Adipocyte (in vitro differentiated cells): ENCODE measurements at regions not wholly inside any gene's neighbourhood (a gene's known extent, or its start where the extent isn't known, plus 50 kb on each side); places are given as distances from the start of the nearest gene placed in this dataset.
"Not testable (repeated sequence)": the region's sequence is repeated elsewhere in the genome, so short reads cannot be mapped to it uniquely, and the experiment has no call there.

Source experiments
- DNase-seq: peaks from one replicate; pipeline ENCODE4 v3.0.0-alpha.2; 2015; ENCODE audit warnings: low read depth
- H3K27me3 ChIP-seq: replicated peaks from 2 replicates; pipeline ENCODE4 v1.7.0; 2013; ENCODE audit warnings: mild to moderate bottlenecking, low read length, moderate library complexity; ENCODE audit not compliant: control insufficient read depth, insufficient read depth
- H3K36me3 ChIP-seq: 2 replicates; pipeline ENCODE4 v1.7.0; 2013; ENCODE audit warnings: low read length, mild to moderate bottlenecking, moderate library complexity; ENCODE audit not compliant: control insufficient read depth, insufficient read depth, severe bottlenecking
- H3K4me1 ChIP-seq: 2 replicates; pipeline ENCODE4 v1.7.0; 2013; ENCODE audit warnings: mild to moderate bottlenecking, low read length, moderate library complexity; ENCODE audit not compliant: control insufficient read depth, insufficient read depth
- H3K4me3 ChIP-seq: 2 replicates; pipeline ENCODE4 v1.7.0; 2013; ENCODE audit warnings: mild to moderate bottlenecking, low read length, moderate library complexity
- H3K9ac ChIP-seq: 2 replicates; pipeline ENCODE4 v1.7.0; 2013; ENCODE audit warnings: mild to moderate bottlenecking, low read length, moderate library complexity
- H3K9me3 ChIP-seq: 2 replicates; pipeline ENCODE4 v1.7.0; 2013; ENCODE audit warnings: mild to moderate bottlenecking, low read length, moderate library complexity; ENCODE audit not compliant: control insufficient read depth

DNA sequence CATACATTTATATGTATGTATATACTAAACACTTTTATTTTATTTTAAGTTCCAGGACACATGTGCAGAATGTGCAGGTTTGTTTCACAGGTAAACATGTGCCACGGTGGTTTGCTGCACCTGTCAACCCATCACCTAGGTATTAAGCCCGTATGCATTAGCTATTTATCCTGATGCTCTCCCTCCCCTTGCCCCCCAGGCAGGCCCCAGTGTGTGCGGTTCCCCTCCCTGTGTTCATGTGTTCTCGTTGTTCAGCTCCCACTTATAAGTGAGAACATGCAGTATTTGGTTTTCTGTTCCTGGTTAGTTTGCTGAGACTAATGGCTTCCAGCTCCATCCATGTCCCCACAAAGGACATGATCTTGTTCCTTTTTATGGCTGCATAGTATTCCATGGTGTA lies 158.3 kb downstream of the TMEM132E start:
- H3K36me3 ChIP-seq, H3K9me3 ChIP-seq, H3K4me3 ChIP-seq, H3K9ac ChIP-seq, H3K4me1 ChIP-seq, DNase-seq: not testable (repeated sequence)
- H3K27me3 ChIP-seq: peaks cover 16% of the 10 kb centered on the region

DNA sequence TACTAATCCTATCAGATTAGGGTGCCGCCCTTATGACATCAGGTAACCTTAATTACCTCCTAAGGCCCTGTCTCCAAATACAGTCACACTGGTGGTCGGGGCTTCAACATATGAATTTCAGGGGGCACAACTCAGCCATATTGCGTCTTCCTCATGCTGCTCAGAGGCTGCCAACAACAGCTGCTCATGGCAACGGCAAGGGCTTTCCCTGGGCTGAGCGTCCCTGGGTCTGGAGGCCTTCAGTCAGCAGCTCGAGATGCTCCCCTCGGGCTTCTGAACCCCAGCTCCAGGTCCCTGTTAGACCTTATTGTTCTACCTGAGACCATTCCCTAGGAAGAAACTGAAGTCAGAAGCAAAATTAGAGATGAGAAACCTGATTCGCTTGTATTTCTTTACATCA lies 157.2 kb downstream of the TMEM132E start:
- peaks cover 20% of the 10 kb centered on the region for H3K27me3 ChIP-seq
- no peaks in the 10 kb centered on the region for H3K4me1 ChIP-seq
- peaks cover 8% of the 10 kb centered on the region for H3K9me3 ChIP-seq
- H3K36me3 ChIP-seq: no peaks in the 10 kb centered on the region
- no peak overlapping the region for H3K9ac ChIP-seq
- H3K4me3 ChIP-seq: no peak overlapping the region
- DNase-seq: no peak

DNA sequence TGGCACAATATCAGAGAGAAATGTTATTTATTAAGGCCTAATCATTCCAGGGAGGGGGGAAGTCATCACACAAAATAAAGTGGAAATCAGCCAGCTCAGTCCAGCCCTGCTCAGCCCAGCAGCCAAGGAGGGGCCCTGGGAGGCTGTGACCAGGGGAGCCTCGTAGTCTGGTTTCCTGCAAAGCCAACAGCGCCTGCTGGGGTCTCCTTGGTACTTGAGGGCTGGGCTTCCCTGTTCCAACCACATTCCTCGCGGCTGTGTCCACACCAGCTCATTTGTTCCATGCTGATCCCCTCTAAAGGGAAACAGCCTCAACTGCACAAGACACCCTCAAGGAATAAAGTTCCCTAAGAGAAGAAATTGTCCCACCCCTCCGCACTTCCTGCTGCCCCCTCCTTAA lies 154.0 kb downstream of the TMEM132E start:
- H3K4me1 ChIP-seq: no peaks in the 10 kb centered on the region
- H3K27me3 ChIP-seq: peaks cover 27% of the 10 kb centered on the region
- no peak overlapping the region for H3K4me3 ChIP-seq
- no peaks in the 10 kb centered on the region for H3K36me3 ChIP-seq
- peaks cover 11% of the 10 kb centered on the region for H3K9me3 ChIP-seq
- no peak for DNase-seq
- H3K9ac ChIP-seq: no peak overlapping the region

DNA sequence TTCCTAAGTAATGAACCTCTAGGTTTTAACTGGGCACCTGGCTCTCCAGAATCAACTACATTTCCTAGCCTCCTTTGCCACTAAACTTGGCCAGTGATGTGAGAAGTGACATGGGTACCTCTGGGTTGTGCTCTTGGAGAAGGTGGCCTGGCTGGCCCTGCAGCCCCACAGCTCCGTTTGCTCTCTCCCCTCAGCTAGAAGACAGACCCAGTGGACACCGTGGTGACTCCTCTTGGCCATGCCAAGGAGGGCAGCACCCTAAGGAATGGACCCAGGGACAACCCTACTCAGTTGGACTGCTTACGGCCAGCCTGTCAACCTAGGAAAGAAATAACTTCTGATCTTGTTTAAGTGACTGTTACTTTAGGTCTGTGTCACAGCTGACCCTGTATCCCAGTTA lies 151.4 kb downstream of the TMEM132E start:
- no peak for DNase-seq
- Histone ChIP-seq H3K4me3 (no peak overlapping the region), H3K9me3 (peaks cover 11% of the 10 kb centered on the region), H3K9ac (no peak overlapping the region), H3K4me1 (no peaks in the 10 kb centered on the region), H3K36me3 (no peaks in the 10 kb centered on the region), H3K27me3 (peaks cover 27% of the 10 kb centered on the region)

DNA sequence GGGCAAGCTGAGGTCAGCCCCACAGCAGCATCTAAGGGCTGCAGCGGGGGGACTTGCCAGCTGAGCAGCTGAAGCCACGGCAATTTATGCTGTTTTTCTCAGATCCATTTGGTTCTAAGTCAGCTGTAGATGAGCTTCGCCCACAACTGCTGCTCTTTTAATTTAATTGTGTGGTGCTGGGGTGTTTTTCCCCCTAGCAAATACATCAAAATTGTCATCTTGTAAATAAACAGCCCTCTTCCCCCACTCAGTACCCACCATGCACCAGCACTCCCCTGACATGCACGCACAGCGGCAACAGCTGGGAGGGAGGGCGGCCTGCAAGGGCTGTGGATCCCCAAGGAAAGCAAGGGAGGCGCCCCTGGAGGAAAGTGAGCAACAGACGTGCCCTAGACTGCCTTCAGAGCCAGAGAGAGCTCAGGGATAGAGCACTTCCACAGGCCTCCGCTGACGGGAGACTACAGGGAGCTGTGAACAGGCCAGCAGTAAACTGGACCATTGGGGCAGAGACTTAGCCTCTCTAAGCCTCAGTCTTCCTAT lies 149.5 kb downstream of the TMEM132E start:
- Histone ChIP-seq H3K9me3 (peaks cover 11% of the 10 kb centered on the region), H3K36me3 (no peaks in the 10 kb centered on the region), H3K4me3 (no peak overlapping the region), H3K27me3 (peaks cover 22% of the 10 kb centered on the region), H3K9ac (no peak overlapping the region), H3K4me1 (no peaks in the 10 kb centered on the region)
- no peak for DNase-seq

DNA sequence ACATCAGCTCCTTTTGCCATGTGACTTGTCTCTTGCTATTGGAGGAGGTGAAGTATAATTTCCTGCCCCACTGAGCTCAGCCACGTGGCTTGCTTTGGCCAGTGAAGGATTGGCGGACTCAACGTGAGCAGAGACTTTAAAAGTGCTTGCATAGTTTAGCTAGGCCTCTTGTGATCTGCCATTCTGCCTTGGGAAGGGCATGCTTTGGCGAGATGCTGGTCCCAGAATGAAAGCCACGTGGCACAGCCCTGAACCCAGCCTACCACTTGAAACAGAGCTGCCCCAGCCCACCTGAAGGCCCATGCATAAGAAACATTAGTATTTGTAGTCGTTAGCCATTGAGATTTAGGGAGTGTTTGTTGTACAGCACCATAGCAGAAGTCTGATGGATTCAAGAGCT lies 148.2 kb downstream of the TMEM132E start:
- no peak overlapping the region for H3K9ac ChIP-seq
- H3K9me3 ChIP-seq: peaks cover 11% of the 10 kb centered on the region
- no peaks in the 10 kb centered on the region for H3K4me1 ChIP-seq
- H3K4me3 ChIP-seq: no peak overlapping the region
- no peaks in the 10 kb centered on the region for H3K36me3 ChIP-seq
- DNase-seq: no peak
- H3K27me3 ChIP-seq: peaks cover 28% of the 10 kb centered on the region

DNA sequence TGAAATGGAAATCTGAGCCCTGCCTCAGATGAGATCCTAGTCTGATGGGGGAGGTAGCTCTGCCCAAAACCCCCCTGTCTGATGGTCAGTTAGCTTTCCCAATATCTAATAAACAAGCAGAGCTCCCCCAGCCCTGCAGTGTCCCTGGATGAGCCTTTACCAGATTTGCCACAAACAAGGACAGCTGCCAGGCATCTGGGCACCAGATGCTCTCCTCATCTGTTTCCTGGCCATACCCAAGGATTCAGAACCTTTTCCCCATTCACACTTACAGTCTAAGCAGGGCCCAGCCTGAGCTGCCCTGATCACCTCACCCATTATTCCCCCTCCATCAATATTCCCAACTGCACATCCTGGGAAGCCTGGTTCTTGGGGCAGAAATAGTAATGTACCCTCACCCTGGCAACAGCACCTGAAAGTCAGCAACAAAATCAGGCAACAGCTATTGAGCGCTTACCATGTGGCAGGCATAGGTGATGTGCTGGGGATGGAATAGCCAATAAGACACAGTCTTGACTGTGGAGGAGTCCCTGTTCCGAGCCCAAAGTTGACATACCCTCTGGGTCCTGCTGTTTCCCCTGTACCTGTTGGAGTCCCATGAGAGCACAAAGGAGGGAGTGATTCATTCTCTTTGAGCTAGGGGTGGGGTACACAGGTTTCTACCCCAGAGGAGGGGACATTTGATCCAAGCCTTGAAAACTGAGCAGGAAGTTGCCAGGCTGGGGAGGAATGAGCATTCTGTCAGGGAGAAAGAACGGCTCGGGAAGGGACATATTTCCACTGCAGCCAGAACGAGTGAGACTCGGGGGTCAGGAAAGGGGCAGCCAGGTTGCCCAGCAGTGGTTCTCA lies 147.4 kb downstream of the TMEM132E start:
- Histone ChIP-seq H3K4me3 (no peak overlapping the region), H3K27me3 (peaks cover 25% of the 10 kb centered on the region), H3K9ac (no peak overlapping the region), H3K9me3 (peaks cover 8% of the 10 kb centered on the region), H3K4me1 (no peaks in the 10 kb centered on the region), H3K36me3 (no peaks in the 10 kb centered on the region)
- DNase-seq: no peak

DNA sequence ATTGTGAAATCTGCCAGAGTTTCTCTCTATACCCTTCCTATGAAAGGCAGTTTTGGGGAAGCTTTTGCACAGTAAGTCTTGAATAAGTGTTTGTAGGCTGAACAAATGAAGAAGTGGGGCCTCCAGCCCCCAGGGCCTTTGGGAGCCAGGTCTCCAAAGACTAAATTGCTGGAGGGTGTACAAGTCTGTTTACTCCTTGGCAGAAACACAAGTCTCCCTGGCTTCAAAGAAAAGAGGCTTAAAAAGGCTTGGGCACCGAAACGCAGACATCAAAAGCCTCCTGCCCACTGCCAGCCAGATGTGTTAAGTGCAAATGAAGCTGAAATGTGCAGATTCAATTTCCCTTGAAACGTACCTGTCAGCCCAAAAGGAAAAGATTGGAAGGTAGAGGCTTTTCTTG lies 146.3 kb downstream of the TMEM132E start:
- no peak overlapping the region for H3K4me3 ChIP-seq
- H3K9ac ChIP-seq: no peak overlapping the region
- H3K36me3 ChIP-seq: no peaks in the 10 kb centered on the region
- no peaks in the 10 kb centered on the region for H3K4me1 ChIP-seq
- H3K9me3 ChIP-seq: no peaks in the 10 kb centered on the region
- peaks cover 22% of the 10 kb centered on the region for H3K27me3 ChIP-seq
- no peak for DNase-seq

DNA sequence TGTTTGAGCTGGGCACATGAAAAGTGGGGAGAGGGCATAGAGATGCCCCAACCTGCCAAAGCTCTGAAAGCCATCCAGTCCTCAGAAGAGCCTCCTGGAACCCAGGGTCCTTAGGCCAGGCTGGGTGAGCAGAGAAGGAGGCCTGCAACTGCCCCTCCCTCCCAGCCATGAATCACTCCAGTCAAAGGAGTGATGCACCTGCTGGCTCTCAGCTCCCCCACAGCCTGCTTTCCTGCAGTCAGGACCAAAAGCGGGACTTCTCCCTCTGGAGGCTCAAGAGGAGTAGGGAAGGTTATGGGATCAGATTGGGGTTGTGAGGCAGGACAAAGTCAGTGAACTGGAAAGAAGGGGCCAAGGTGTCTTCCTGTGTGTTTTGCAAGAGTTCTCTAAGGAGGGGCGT lies 145.6 kb downstream of the TMEM132E start:
- no peak for DNase-seq
- H3K4me3 ChIP-seq: no peak overlapping the region
- peaks cover 21% of the 10 kb centered on the region for H3K27me3 ChIP-seq
- H3K36me3 ChIP-seq: no peaks in the 10 kb centered on the region
- no peaks in the 10 kb centered on the region for H3K9me3 ChIP-seq
- H3K9ac ChIP-seq: no peak overlapping the region
- no peaks in the 10 kb centered on the region for H3K4me1 ChIP-seq

DNA sequence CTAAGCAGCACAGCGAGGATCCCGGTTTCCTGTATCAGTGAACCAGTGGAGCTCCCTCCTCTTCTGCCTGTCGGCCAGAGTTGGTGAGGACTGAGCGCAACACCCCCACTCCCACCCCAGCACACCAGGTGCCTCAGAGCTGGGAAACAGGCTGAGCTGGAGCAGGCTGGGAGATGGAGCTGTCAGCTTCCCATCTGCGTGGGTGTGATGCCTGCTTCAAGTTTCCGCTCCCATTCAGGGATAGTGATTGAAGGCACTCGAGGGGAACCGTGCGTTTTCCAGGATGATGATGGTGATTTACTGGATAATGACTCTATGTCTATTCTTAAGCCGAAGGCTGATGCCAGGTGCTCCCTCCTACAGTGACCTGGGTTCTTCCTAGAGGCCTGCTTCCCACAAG lies 144.5 kb downstream of the TMEM132E start:
- DNase-seq: no peak
- Histone ChIP-seq H3K9me3 (no peaks in the 10 kb centered on the region), H3K36me3 (no peaks in the 10 kb centered on the region), H3K4me3 (no peak overlapping the region), H3K9ac (no peak overlapping the region), H3K27me3 (peaks cover 17% of the 10 kb centered on the region), H3K4me1 (no peaks in the 10 kb centered on the region)

DNA sequence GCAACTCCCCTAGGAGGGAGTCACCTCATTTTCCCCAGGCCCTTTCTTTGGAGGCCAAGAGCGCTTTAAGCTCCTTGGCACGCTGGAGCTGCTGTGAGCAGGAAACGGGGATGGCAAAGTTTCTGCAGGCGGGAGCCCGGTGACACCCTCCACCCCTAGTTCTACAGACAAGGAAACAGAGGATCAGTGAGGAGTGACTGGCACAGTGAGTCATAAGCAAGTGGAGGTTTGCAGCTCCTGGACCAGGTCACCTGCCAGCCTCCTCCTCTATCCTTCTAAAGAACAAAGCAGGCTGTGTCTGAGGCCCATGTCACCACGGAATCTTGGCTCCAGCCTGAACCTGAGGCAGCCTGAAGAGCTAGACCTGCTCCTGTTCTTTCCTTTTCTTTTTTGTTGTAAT lies 141.9 kb downstream of the TMEM132E start:
- no peak for DNase-seq
- H3K9me3 ChIP-seq: no peaks in the 10 kb centered on the region
- no peaks in the 10 kb centered on the region for H3K36me3 ChIP-seq
- H3K9ac ChIP-seq: no peak overlapping the region
- H3K27me3 ChIP-seq: peaks cover 11% of the 10 kb centered on the region
- no peak overlapping the region for H3K4me3 ChIP-seq
- H3K4me1 ChIP-seq: no peaks in the 10 kb centered on the region

DNA sequence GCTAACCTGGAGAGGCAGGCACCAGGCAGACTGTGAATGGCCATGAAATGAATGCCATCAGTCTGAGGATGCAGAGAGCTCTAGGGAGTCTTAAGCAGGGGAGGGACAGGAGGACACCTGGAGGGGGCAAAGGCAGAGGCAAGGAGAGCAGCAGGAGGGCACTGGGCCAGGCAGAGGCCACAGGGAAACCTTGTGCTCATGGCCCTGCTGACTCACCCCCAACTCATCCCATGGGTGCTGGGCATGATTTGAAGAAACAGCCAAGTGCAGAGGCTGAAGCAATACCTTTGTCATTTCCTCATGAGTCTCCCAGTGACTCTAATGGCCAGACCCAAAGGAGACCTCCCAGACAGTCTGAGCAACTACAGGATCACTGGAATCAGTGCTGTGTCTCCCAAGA lies 141.4 kb downstream of the TMEM132E start:
- Histone ChIP-seq H3K36me3 (no peaks in the 10 kb centered on the region), H3K4me1 (no peaks in the 10 kb centered on the region), H3K4me3 (no peak overlapping the region), H3K27me3 (peaks cover 11% of the 10 kb centered on the region), H3K9me3 (no peaks in the 10 kb centered on the region), H3K9ac (no peak overlapping the region)
- no peak for DNase-seq
